Stimulated activated CD4-positive, alpha-beta T cell treated with anti-CD3 and anti-CD28 coated beads, Interleukin-15, amount 100 ng/mL, for 48 hours (primary cell): ENCODE measurements at regions not wholly inside any gene's neighbourhood (a gene's known extent, or its start where the extent isn't known, plus 50 kb on each side); places are given as distances from the start of the nearest gene placed in this dataset.

ENCODE experiments used
- DNase-seq, 2 donors: peaks; one replicate each; pipeline ENCODE4 v3.0.0-alpha.2; 2020; ENCODE audit warnings: low read depth in 2 of 2

DNA sequence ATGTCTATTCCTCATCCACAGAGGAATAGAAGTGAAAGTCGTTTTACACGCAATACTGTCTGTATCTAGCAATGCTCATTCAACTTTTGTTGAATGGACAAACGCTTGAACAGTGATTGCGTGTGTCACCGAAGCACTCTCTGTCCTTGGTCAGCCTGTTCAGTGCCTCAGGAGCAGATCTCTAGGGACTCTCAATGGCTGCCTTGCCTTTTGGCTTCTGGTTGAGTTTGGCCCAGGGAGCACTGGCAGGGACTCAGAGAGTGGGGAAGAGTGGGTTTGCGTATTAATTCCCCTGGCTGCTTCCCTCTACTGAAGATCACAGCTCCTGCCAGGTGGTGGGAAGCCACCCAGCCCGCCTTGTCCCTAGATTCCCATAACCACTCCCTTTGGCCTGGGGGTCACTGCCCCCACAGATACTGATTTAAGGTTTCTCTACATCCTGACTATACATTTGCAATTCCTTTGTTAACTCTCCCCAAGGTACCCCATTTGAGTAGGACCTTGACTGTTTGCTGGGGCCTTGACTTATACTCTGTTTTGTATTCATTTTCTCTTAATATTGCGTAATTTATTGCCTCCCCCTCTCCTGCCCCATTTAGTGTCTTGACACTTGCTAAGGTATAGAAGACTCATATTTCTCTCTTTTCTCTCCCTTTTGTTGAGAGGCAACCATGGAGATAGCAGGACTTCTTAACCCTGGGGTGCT is 61.7 kb upstream of the USP24 start:
- DNase-seq = no peak

DNA sequence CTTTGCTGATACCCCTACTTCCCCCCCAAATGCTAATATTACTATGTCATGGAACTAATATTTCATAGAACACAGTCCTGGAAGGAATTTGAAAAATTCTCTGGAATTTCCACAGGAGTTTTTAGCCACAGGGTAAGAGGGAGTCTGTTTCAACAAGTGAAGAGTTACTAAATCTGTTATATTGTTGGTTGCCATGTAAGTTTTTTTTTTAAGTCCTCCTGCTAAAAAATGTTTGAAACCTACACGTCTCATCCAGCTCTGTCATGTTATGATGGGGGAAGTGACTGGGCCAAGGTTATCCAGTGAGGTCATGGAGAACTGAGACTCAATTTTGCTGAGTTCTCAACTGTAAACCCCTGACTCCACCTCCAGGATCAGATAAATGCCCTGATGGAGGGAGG is 60.8 kb upstream of the USP24 start:
- no peak for DNase-seq

GRCh38 chr1:55275151-55275748 is 60.1 kb upstream of the USP24 start:
- DNase-seq = no peak

- no peak for DNase-seq
These were observed 57.8 kb upstream of the USP24 start for GRCh38 chr1:55272994-55273393.
